HEK293 (cell line): ENCODE measurements at regions not wholly inside any gene's neighbourhood (a gene's known extent, or its start where the extent isn't known, plus 50 kb on each side); places are given as distances from the start of the nearest gene placed in this dataset.

ENCODE experiments used
- KLF9 ChIP-seq: fragments of 450-650 bp; formaldehyde crosslinking; IDR thresholded peaks from 2 replicates; pipeline ENCODE4 v1.5.1; 2016; ENCODE audit warnings: missing biosample characterization, missing genetic modification characterization, low read depth
- SETDB1 ChIP-seq: IDR thresholded peaks from one replicate; pipeline ENCODE4 v1.6.1; 2017; ENCODE audit warnings: mild to moderate bottlenecking, low read length, moderate library complexity, mixed read lengths; ENCODE audit not compliant: insufficient read length
- YY1 ChIP-seq: fragments of 450-650 bp; formaldehyde crosslinking; IDR thresholded peaks from 2 replicates; pipeline ENCODE4 v1.5.1; 2018; ENCODE audit warnings: missing biosample characterization, missing genetic modification characterization
- ZBTB7A ChIP-seq: fragments of 450-650 bp; formaldehyde crosslinking; IDR thresholded peaks from 2 replicates; pipeline ENCODE4 v1.5.1; 2016; ENCODE audit warnings: low read depth, missing biosample characterization, missing genetic modification characterization
- ZBTB8A ChIP-seq: fragments of 450-650 bp; formaldehyde crosslinking; IDR thresholded peaks from 2 replicates; pipeline ENCODE4 v1.5.1; 2016; ENCODE audit warnings: missing biosample characterization, missing genetic modification characterization
- ZFP3 ChIP-seq: fragments of 450-650 bp; formaldehyde crosslinking; IDR thresholded peaks from 2 replicates; pipeline ENCODE4 v1.5.1; 2016; ENCODE audit warnings: low read depth, missing biosample characterization, missing genetic modification characterization
- ZNF561 ChIP-seq: fragments of 450-650 bp; IDR thresholded peaks from 2 replicates; pipeline ENCODE4 v1.5.1; 2018; ENCODE audit warnings: missing biosample characterization, missing genetic modification characterization, borderline replicate concordance
- ZNF571 ChIP-seq: fragments of 450-650 bp; formaldehyde crosslinking; IDR thresholded peaks from 2 replicates; pipeline ENCODE4 v1.5.0; 2017; ENCODE audit warnings: missing biosample characterization, missing genetic modification characterization
- ZNF664 ChIP-seq: fragments of 450-650 bp; formaldehyde crosslinking; IDR thresholded peaks from 2 replicates; pipeline ENCODE4 v1.5.1; 2016; ENCODE audit warnings: missing biosample characterization, missing genetic modification characterization
- TF ChIP-seq, protein P1 (sequence below): fragments of 450-650 bp; formaldehyde crosslinking; IDR thresholded peaks from 2 replicates; pipeline ENCODE4 v1.5.1; 2016; ENCODE audit warnings: missing biosample characterization, missing genetic modification characterization
- TF ChIP-seq, protein P2 (sequence below): fragments of 450-650 bp; formaldehyde crosslinking; IDR thresholded peaks from 2 replicates; pipeline ENCODE4 v1.5.1; 2016; ENCODE audit warnings: missing biosample characterization, missing genetic modification characterization
- TF ChIP-seq, protein P3 (sequence below): fragments of 450-650 bp; formaldehyde crosslinking; IDR thresholded peaks from 2 replicates; pipeline ENCODE4 v1.5.1; 2016; ENCODE audit warnings: missing biosample characterization, missing genetic modification characterization

DNA sequence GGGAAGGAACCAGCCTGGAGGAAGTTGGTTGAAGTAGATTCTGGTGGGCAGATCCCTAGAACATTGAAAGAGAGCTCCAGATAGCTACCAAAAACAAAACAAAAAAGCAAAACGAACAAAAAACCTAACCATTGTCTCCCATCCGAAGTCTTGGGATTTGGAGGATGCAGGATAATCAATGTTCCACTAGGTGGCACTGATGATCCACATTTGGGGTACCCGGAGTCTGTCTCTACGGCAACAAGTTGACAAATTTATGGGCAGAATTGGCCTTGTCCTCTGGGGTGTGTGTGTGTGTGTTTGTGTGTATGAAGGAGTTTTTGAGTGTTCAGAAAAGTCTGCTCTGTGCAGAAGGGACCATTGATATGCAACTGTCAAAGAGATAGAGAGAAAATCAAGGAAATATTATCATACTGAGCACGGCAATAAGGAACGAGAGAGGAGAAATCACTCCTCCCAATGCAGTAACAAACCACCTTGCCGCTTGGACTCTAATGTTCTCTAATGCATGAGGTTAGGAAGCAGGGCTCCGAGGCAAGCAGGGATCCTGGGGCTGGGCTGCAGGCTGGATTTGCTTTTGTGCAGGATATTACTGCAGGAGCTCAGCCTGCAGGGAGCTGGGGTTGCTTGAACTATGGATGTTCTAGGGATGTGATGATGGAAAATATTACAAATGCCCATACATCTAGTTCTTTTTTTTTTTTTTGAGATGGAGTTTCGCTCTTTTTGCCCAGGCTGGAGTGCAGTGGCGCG, 59.8 kb upstream of the KLHL25 start:
- no peak for TF ChIP-seq KLF9 (tag by site-specific recombination)
- TF ChIP-seq ZFP3 (tag by site-specific recombination) = no peak
- TF ChIP-seq, protein P1, sequence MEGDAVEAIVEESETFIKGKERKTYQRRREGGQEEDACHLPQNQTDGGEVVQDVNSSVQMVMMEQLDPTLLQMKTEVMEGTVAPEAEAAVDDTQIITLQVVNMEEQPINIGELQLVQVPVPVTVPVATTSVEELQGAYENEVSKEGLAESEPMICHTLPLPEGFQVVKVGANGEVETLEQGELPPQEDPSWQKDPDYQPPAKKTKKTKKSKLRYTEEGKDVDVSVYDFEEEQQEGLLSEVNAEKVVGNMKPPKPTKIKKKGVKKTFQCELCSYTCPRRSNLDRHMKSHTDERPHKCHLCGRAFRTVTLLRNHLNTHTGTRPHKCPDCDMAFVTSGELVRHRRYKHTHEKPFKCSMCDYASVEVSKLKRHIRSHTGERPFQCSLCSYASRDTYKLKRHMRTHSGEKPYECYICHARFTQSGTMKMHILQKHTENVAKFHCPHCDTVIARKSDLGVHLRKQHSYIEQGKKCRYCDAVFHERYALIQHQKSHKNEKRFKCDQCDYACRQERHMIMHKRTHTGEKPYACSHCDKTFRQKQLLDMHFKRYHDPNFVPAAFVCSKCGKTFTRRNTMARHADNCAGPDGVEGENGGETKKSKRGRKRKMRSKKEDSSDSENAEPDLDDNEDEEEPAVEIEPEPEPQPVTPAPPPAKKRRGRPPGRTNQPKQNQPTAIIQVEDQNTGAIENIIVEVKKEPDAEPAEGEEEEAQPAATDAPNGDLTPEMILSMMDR = peak; percentile 76
- no peak for TF ChIP-seq ZNF664 (tag by site-specific recombination)
- TF ChIP-seq, protein P2, sequence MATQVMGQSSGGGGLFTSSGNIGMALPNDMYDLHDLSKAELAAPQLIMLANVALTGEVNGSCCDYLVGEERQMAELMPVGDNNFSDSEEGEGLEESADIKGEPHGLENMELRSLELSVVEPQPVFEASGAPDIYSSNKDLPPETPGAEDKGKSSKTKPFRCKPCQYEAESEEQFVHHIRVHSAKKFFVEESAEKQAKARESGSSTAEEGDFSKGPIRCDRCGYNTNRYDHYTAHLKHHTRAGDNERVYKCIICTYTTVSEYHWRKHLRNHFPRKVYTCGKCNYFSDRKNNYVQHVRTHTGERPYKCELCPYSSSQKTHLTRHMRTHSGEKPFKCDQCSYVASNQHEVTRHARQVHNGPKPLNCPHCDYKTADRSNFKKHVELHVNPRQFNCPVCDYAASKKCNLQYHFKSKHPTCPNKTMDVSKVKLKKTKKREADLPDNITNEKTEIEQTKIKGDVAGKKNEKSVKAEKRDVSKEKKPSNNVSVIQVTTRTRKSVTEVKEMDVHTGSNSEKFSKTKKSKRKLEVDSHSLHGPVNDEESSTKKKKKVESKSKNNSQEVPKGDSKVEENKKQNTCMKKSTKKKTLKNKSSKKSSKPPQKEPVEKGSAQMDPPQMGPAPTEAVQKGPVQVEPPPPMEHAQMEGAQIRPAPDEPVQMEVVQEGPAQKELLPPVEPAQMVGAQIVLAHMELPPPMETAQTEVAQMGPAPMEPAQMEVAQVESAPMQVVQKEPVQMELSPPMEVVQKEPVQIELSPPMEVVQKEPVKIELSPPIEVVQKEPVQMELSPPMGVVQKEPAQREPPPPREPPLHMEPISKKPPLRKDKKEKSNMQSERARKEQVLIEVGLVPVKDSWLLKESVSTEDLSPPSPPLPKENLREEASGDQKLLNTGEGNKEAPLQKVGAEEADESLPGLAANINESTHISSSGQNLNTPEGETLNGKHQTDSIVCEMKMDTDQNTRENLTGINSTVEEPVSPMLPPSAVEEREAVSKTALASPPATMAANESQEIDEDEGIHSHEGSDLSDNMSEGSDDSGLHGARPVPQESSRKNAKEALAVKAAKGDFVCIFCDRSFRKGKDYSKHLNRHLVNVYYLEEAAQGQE (tag by site-specific recombination) = no peak
- TF ChIP-seq ZBTB8A (tag by site-specific recombination) = no peak
- no peak for TF ChIP-seq ZNF561 (tag by site-specific recombination)
- no peak for TF ChIP-seq ZBTB7A
- no peak for TF ChIP-seq ZNF571
- TF ChIP-seq YY1 (tag by site-specific recombination) = no peak
- no peak for TF ChIP-seq SETDB1
- TF ChIP-seq, protein P3, sequence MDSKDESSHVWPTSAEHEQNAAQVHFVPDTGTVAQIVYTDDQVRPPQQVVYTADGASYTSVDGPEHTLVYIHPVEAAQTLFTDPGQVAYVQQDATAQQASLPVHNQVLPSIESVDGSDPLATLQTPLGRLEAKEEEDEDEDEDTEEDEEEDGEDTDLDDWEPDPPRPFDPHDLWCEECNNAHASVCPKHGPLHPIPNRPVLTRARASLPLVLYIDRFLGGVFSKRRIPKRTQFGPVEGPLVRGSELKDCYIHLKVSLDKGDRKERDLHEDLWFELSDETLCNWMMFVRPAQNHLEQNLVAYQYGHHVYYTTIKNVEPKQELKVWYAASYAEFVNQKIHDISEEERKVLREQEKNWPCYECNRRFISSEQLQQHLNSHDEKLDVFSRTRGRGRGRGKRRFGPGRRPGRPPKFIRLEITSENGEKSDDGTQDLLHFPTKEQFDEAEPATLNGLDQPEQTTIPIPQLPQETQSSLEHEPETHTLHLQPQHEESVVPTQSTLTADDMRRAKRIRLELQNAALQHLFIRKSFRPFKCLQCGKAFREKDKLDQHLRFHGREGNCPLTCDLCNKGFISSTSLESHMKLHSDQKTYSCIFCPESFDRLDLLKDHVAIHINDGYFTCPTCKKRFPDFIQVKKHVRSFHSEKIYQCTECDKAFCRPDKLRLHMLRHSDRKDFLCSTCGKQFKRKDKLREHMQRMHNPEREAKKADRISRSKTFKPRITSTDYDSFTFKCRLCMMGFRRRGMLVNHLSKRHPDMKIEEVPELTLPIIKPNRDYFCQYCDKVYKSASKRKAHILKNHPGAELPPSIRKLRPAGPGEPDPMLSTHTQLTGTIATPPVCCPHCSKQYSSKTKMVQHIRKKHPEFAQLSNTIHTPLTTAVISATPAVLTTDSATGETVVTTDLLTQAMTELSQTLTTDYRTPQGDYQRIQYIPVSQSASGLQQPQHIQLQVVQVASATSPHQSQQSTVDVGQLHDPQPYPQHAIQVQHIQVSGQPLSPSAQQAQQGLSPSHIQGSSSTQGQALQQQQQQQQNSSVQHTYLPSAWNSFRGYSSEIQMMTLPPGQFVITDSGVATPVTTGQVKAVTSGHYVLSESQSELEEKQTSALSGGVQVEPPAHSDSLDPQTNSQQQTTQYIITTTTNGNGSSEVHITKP (tag by site-specific recombination) = no peak
